GM23338 (cell line): ENCODE measurements at regions not wholly inside any gene's neighbourhood (a gene's known extent, or its start where the extent isn't known, plus 50 kb on each side); places are given as distances from the start of the nearest gene placed in this dataset.

Source experiments
- CTCF ChIP-seq, 2 experiments: fragments of 200-600 bp in 1 of 2; sonication (generic) in 1 of 2; conservative IDR thresholded peaks; 2 replicates each; pipeline versions ENCODE4 v1.5.1 to v1.6.1; 2016 to 2017; ENCODE audit warnings: antibody characterized with exemption in 2 of 2, low read depth in 2 of 2, mild to moderate bottlenecking in 2 of 2, moderate library complexity in 1 of 2
- EZH2 ChIP-seq: fragments of 200-600 bp; sonication (generic); IDR thresholded peaks from one replicate; pipeline ENCODE4 v1.8.0; 2017; ENCODE audit warnings: antibody characterized with exemption, mild to moderate bottlenecking, low read depth; ENCODE audit not compliant: unreplicated experiment
- EZH2phosphoT487 ChIP-seq: fragments of 200-600 bp; sonication (generic); IDR thresholded peaks from one replicate; pipeline ENCODE4 v1.8.1; 2018; ENCODE audit warnings: antibody characterized with exemption; ENCODE audit not compliant: unreplicated experiment
- NANOG ChIP-seq: IDR thresholded peaks from 2 replicates; pipeline ENCODE4 v1.6.1; 2016; ENCODE audit warnings: antibody characterized with exemption, borderline replicate concordance
- POLR2AphosphoS5 ChIP-seq: IDR thresholded peaks from 2 replicates; pipeline ENCODE4 v1.6.1; 2016; ENCODE audit warnings: antibody characterized with exemption, low read depth
- REST ChIP-seq: IDR thresholded peaks from one replicate; pipeline ENCODE4 v1.6.1; 2018; ENCODE audit warnings: antibody characterized with exemption; ENCODE audit not compliant: unreplicated experiment

GRCh38 chr15:66622591-66623022 lies 56.8 kb upstream of the LCTL start:
- no peak for TF ChIP-seq CTCF (conservative IDR thresholded peaks at IDR 0.05; ENCODE audit: low read depth in 2 of 2)
- TF ChIP-seq EZH2 = no peak
- TF ChIP-seq EZH2phosphoT487 = no peak
- no peak for TF ChIP-seq REST
- TF ChIP-seq NANOG = no peak
- no peak for TF ChIP-seq POLR2AphosphoS5
